GM18511 (cell line): ENCODE measurements at regions not wholly inside any gene's neighbourhood (a gene's known extent, or its start where the extent isn't known, plus 50 kb on each side); places are given as distances from the start of the nearest gene placed in this dataset.
"Not testable (repeated sequence)": the region's sequence is repeated elsewhere in the genome, so short reads cannot be mapped to it uniquely, and the experiment has no call there.

Experiments used
- ATAC-seq: cut with Tn5 transposase; IDR thresholded peaks from one replicate; pipeline ENCODE4 v1.9.1; 2021; ENCODE audit warnings: mild to moderate bottlenecking, moderate library complexity; ENCODE audit not compliant: unreplicated experiment

DNA sequence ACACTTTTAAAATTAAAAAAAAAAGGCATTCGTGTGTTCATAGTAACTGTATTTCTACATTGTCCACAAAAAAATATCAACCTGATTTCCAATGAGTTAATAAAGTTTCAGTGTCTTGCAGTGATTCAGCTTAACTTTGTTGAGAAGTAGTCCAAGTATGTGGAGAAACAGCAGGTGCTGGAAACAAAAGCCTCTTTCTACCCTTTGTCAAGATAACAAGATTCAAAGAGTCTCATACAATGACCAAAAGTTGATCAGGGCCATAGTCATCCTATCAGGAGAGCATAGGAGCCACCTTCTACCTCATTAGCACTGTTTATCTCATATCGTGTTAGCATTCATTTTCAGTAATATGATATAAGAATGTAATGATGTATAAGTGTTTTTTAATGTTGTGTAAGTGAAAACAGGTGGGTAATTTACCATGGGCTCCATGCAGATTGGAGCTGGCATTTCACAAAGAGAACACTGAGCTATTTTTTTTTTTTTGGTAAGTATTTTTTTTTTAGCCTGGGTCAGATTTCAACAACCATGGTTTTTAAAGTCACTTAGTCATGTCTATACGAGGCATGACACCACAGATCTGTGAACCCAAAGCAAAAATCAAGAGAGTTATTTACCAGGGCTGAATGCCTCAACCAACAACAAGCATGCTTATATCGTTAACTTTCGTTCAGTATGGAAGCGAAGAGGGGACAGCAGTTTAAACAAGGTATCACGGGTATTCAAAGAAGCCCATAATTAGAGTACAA, 165.0 kb upstream of the ZNF521 start:
- no peak for ATAC-seq

DNA sequence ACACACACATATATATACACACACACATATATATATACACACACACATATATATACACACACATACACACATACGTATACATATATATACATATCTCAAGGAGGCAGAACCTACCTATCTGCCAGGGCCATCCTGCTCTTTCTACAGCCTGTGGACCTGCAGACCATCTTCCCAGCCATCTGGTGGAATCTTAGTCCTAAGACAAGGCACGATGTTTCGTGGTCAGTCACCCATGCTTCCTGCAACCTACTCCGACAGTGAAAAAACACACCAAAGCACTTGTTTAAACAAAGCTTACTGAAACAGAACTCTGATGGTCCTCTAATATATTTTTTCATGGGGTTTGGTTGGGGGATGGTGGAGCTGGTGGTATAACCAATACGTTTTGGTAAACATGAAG, 164.2 kb upstream of the ZNF521 start:
- no peak for ATAC-seq

DNA sequence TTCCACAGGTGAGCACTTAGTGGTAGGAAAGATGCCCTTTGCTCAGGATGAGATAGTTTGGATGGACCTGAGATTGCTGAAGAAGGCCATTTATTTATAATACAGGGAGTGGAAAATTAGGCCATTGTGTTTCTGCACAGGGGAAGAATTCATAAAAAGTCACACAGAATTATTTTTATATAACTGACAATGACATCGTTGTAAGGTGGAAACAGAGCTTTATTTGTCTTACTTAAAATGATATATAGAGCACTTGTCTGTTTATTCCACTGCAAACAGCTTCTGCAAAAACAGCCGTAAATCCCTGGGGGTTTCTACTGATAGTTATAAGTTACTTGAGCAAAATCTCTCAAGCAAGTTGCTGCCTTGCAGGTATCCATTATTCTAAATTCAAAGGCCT, 158.1 kb upstream of the ZNF521 start:
- ATAC-seq = no peak

- ATAC-seq = no peak
Observed at GRCh38 chr18:25503567-25504081, 151.7 kb upstream of the ZNF521 start.

DNA sequence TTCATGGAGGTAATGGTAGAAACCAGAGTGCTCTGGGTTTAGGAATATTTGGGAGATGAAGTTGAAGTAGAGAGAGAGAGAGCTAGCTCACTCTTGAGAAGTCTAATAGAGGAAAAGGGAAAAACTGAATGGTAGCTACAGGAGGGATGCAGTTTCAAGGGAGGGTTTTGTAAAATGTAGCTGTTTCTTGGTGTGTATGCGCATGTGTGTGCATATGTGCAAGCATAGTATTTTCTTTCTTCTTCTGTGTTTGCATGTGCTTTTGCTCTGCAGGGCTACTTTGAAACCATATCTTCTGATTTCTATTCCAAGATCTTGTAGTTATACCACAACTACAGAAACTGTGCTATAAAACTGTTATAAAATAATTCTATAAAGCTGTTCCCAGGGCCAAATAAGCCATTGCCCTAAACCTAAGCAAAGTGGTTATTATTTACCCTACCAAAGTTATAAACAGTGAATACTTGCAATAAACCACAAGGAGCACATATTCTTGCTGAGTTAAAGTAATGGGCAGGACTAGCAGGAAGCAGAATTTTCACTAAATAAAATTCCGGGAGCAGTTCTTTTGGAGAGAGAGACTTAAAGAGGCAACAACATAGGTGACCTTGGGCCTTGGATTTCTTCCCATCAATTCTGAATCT, 145.3 kb upstream of the ZNF521 start:
- ATAC-seq = no peak

DNA sequence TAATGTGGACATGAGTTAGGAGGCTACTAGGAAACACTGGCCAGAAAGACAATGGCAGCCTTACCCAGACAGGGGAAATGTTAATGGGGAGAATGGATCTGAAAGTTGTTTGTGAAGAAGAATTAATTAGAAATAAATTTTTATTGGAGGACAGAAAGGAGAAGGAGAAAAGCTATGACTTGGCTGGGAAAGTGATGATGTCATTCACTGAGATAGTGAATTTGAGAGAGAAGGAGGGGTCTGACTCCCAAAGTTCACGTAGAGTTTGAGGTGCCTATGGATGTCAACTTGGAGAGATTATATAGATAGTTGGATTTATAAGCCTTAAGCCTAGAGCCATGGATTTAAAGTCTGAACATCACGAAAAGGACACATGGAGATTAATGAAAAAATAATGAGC, 144.6 kb upstream of the ZNF521 start:
- ATAC-seq = no peak

GRCh38 chr18:25495606-25496005, 143.6 kb upstream of the ZNF521 start:
- no peak for ATAC-seq

DNA sequence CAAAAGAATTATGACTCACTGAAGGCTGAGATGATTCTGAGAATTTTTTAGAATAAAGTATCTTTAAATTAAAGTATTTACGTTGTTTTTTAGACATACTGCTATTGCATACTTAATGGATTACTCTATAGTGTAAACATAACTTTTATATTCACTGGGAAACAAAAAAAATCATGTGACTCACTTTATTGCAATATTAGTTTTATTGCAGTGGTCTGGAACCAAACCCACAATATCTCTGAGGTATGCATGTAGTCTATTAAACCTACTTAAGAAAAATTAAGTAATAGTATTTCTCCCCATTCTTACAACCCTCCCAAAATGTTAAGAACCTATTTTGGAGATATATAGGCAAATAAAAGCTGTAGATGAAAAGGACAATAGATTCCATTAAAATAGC, 142.9 kb upstream of the ZNF521 start:
- no peak for ATAC-seq

DNA sequence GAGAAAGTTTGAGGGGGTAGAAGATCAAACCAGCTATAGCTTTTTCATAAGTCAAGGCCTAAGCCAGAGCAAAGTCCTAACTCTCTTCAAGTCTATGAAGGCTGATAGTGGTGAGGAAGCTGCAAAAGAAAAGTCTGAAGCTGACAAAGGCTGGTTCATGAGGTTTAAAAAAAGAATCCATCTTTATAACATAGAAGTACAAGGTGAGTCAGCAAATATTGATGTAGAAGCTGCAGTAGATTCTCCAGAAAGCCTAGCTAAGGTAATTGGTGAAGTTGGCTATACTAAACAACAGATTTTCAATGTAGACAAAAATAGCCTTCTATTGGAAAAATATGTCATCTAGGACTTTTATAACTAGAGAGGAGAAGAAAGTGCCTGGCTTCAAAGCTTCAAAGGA, 141.4 kb upstream of the ZNF521 start:
- no peak for ATAC-seq

DNA sequence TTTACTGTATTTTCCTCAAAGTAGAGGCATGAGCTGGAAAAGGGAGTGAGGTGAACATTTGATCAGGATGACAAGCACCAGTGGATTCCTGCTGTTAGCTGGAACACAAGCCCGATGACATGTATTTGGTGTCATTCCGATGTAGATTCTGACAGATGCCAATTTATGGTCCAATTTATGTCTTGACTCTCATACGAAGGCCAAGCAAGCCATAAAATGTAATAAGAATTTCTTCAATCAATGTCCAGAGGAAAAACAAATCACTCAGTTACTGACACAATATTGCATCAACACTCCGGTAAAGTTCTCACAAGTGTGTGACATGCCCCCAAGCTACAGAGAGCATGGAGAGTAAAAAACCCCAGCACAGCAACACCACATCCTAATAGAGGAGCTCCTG, 138.3 kb upstream of the ZNF521 start:
- no peak for ATAC-seq

DNA sequence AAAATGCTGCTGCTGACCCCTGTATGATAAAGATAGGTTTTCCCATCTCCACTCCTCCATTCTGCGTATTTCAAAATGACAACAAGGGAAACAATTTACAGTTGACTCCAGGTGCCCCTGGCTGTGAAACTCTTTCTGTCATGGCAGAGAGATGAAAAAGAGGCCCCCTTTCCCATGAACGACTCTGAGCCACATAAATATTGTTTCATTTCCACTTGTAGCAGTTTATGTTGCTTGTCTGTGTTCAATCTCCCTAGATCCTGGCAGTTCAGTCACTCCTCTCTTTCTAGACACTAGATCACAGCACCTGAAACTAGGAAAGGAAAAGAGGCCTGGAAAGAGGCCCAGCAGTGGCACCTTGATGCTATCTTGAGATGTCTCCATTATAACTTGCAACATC, 121.0 kb upstream of the ZNF521 start:
- no peak for ATAC-seq

DNA sequence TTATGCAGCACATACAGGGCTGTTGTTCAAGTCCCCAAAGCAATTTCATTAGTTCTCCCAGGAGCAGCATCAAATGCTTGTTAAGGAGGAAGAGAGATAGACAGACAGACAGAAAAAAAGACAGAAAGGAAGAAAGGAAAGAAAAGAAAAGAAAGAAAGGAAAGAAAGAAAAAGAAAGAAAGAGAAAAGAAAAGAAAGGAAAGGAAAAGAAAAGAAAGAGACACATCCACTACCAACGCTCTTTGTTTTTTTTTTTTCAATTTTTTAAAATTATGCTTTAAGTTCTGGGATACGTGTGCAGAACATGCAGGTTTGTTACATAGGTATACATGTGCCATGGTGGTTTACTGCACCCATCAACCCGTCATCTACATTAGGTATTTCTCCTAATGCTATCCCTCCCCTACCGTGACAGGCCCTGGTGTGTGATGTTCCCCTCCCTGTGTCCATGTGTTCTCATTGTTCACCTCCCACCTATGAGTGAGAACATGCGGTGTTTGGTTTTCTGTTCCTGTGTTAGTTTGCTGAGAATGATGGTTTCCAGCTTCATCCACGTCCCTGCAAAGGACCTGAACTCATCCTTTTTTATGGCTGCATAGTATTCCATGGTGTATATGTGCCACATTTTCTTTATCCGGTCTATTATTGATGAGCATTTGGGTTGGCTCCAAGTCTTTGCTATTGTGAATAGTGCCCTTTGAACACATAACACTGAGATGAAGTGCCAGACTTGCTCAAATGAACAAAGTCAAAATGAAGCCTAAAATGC, 119.0 kb upstream of the ZNF521 start:
- ATAC-seq = not testable (repeated sequence)

GRCh38 chr18:25470062-25470461, 118.1 kb upstream of the ZNF521 start:
- ATAC-seq = no peak

DNA sequence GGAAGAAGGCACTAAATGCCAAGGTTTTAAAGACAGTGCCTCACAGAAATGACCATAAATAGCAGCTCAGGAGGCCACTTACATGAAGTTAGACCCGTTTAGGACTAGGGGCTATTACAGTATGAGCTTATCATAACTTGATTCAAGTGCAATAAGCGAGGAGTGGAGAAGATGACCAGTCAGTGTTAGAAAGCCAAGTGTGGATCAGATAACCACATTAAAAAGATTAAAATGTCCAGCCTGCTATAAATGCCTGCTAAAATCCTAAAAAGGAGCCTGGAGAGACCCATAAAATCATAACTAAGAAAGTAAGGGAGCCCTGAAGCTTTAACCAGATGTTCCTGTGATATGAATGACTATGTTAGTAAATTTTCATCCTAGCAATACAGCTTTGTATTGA, 117.5 kb upstream of the ZNF521 start:
- ATAC-seq = no peak

GRCh38 chr18:25467226-25467987, 115.4 kb upstream of the ZNF521 start:
- no peak for ATAC-seq

DNA sequence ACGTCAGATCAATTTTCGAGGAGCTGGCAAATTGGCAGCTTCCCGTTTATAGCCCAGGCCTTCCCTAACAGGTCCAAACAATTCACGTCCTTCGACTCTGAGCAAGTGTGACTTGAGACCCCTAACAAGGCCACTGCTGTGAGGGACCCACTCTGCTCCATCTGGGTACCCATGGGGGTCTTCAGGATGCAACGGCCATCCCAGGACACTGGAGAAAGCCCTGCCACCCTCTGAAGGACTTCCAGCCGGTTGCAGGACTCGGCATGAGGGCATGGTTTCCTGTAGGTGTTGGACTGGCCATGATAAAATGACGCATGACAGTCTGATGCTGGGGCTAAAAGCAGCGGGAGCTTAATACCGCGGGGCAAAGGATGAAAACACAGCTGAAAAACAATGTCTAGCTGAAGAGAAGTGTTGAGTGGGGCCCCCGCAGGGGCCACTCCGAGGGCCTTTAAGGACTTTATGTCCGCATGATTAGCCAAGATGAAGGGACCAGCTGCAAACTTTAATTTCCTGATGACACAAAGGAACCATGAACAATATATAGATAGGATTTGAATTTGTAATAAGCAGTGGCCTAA, 113.3 kb upstream of the ZNF521 start:
- no peak for ATAC-seq

DNA sequence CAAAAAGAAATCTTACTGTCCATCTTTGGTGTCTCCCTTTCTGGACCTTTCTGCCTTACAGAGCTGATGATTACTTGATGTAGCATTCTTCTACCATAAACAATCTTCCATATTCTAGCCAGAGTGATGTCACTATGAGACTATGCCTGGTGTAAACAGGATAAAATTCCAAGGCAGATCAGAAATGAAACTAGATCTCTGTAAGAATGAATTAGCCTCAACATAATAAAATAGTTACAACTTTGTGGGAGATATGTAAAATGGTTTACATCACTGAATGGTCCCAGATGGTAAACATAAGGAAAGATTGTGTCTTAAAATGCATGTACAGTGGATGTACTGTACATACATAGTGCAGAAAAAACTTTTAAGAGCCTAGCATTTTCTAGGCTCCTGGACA, 112.3 kb upstream of the ZNF521 start:
- no peak for ATAC-seq

- ATAC-seq = no peak
Observed at GRCh38 chr18:25463726-25464125, 111.8 kb upstream of the ZNF521 start.

- no peak for ATAC-seq
Observed at GRCh38 chr18:25459814-25460213, 107.8 kb upstream of the ZNF521 start.

DNA sequence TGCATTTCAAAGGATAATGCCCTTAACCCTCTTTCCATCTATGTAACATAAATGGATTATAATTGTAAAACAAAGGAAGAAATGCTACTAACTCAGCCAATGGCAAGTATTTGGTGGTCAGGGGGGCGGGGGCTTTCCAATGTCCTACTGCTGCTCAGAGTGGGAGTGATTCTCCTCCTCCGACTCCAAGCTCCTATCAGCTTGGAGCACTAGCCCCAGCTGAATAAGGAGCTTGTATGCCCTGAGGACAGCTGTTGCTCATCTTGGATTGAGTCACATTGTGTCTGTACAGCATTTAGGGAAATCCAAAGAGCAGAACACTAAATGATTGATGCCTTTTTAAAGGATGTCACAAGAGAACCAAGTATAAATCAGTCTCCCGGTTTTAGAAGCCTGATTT, 105.6 kb upstream of the ZNF521 start:
- no peak for ATAC-seq

- ATAC-seq = no peak
Observed at GRCh38 chr18:25457126-25457525, 105.2 kb upstream of the ZNF521 start.
